HepG2 (cell line): ENCODE measurements at regions not wholly inside any gene's neighbourhood (a gene's known extent, or its start where the extent isn't known, plus 50 kb on each side); places are given as distances from the start of the nearest gene placed in this dataset.

ENCODE experiments used
- ATRX ChIP-seq: sonication (generic); formaldehyde crosslinking; IDR thresholded peaks from 2 replicates; pipeline ENCODE4 v1.4.0; 2020; ENCODE audit warnings: missing genetic modification reagents, borderline replicate concordance
- BHLHE40 ChIP-seq: IDR thresholded peaks from 2 replicates; pipeline ENCODE4 v1.6.1; 2011; ENCODE audit warnings: low read length, improper control_type of control experiment
- DPF2 ChIP-seq: sonication (generic); formaldehyde crosslinking; IDR thresholded peaks from 2 replicates; pipeline ENCODE4 v1.4.0; 2020; ENCODE audit warnings: mild to moderate bottlenecking, low read depth, missing genetic modification reagents, borderline replicate concordance
- GABPB1 ChIP-seq: IDR thresholded peaks from 2 replicates; pipeline ENCODE4 v1.6.1; 2016; ENCODE audit warnings: mild to moderate bottlenecking, missing genetic modification reagents, moderate library complexity, missing compliant biosample characterization
- GTF2F1 ChIP-seq: fragments of 150-350 bp; IDR thresholded peaks from 2 replicates; pipeline ENCODE4 v1.6.1; 2014; ENCODE audit warnings: low read length
- HOMEZ ChIP-seq: IDR thresholded peaks from 2 replicates; pipeline ENCODE4 v1.6.1; 2016; ENCODE audit warnings: low read depth
- IKZF1 ChIP-seq: fragments of 450-650 bp; IDR thresholded peaks from 2 replicates; pipeline ENCODE4 v1.7.1; 2016
- LCORL ChIP-seq, 2 experiments: fragments of 450-650 bp in 1 of 2; sonication (generic) in 1 of 2; formaldehyde crosslinking in 1 of 2; IDR thresholded peaks; 2 replicates each; pipeline versions ENCODE4 v1.5.0 to v1.6.1; 2017 to 2020; ENCODE audit warnings: antibody characterized with exemption in 1 of 2, missing genetic modification reagents in 1 of 2
- SMYD3 ChIP-seq: sonication (generic); formaldehyde crosslinking; IDR thresholded peaks from 2 replicates; pipeline ENCODE4 v1.8.1; 2023; ENCODE audit warnings: mild to moderate bottlenecking, missing genetic modification reagents
- ZBTB43 ChIP-seq: sonication (generic); formaldehyde crosslinking; conservative IDR thresholded peaks from 2 replicates; pipeline ENCODE4 v1.4.0; 2020; ENCODE audit warnings: missing genetic modification reagents
- ZFX ChIP-seq: sonication (generic); formaldehyde crosslinking; IDR thresholded peaks from 2 replicates; pipeline ENCODE4 v1.4.0; 2020; ENCODE audit warnings: mild to moderate bottlenecking, low read depth, missing genetic modification reagents, moderate library complexity
- ZNF232 ChIP-seq: sonication (generic); formaldehyde crosslinking; IDR thresholded peaks from 2 replicates; pipeline ENCODE4 v1.4.0; 2020; ENCODE audit warnings: missing genetic modification reagents, borderline replicate concordance
- ZNF326 ChIP-seq: sonication (generic); formaldehyde crosslinking; IDR thresholded peaks from 2 replicates; pipeline ENCODE4 v1.4.0; 2020; ENCODE audit warnings: missing genetic modification reagents, borderline replicate concordance
- ZNF362 ChIP-seq: sonication (generic); formaldehyde crosslinking; IDR thresholded peaks from 2 replicates; pipeline ENCODE4 v1.4.0; 2020; ENCODE audit warnings: missing genetic modification reagents, mild to moderate bottlenecking, borderline replicate concordance
- ZNF605 ChIP-seq: sonication (generic); formaldehyde crosslinking; IDR thresholded peaks from 2 replicates; pipeline ENCODE4 v1.8.0; 2022; ENCODE audit warnings: mild to moderate bottlenecking, missing genetic modification reagents
- ZNF614 ChIP-seq: IDR thresholded peaks from 2 replicates; pipeline ENCODE4 v1.6.1; 2018; ENCODE audit warnings: missing biosample characterization, missing genetic modification reagents, inconsistent platforms, borderline replicate concordance
- ZNF652 ChIP-seq: IDR thresholded peaks from 2 replicates; pipeline ENCODE4 v1.6.1; 2016; ENCODE audit warnings: low read depth, borderline replicate concordance
- ZSCAN25 ChIP-seq: sonication (generic); formaldehyde crosslinking; IDR thresholded peaks from 2 replicates; pipeline ENCODE4 v1.8.0; 2022; ENCODE audit warnings: mild to moderate bottlenecking, missing genetic modification reagents
- TF ChIP-seq, protein P1 (sequence below): sonication (generic); formaldehyde crosslinking; IDR thresholded peaks from 2 replicates; pipeline ENCODE4 v1.4.0; 2020; ENCODE audit warnings: missing genetic modification reagents

DNA sequence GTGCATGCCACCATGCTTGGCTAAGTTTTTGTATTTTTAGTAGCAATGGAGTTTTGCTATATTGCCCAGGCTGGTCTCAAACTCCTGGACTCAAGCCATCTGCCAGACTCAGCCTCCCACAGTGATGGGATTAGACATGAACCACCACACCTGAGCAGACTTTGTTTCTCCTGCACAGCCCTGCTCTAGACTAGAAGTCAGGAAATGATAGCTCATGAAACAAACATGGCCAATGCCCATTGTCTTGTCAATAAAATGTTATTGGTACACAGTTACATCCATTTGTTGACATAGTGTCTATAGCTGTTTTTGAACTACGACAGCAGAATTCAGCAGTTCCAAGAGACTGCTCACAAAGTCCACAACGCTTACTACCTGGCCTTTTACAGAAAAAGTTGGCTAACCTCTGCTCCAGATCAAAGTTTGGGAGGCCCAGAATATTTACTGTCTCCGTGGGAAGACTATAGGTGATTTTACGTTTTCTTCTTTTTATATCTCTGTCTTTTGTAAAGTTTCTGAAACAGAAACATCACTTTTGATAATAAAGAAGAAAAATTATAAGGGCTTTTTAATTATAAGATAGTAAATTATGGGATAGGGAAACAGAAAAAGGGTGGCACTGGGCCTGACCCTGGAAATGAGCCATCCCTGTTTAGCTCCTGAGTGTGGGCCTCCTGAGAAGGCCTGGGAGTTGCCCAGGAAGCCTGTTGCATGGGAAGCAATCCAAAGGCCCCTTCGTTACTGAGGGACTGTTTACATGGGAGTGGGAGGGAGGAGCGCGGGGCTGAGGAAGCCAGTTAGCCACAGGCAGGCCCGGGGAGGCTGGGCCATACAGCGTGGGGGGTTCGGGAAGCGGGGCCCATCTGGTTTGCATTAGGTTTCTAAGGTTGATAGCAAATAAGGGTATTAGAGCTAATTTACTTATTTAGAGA, 201.5 kb downstream of the IRF8 start (continued):
- TF ChIP-seq ZNF614 (CRISPR knock-in tag) (no peak), IKZF1 (no peak), ZNF362 (CRISPR knock-in tag) (no peak; the same call in 1 of the 2 replicates), ZBTB43 (CRISPR knock-in tag) (0 out of 2 replicates have a peak, but pooled peaks have one; percentile 49), HOMEZ (CRISPR knock-in tag) (no peak), ZNF326 (CRISPR knock-in tag) (no peak), DPF2 (CRISPR knock-in tag) (peak; percentile 67), LCORL (IDR thresholded peaks at IDR 0.05) (no peak), LCORL (CRISPR knock-in tag; IDR thresholded peaks at IDR 0.05) (peak; percentile 67; the same call in 1 of the 2 replicates), ZFX (peak; percentile 88), ZSCAN25 (CRISPR knock-in tag) (peak; percentile 56; the same call in 1 of the 2 replicates), GABPB1 (0 out of 2 replicates have a peak, but pooled peaks have one; percentile 26), GTF2F1 (no peak), ZNF232 (CRISPR knock-in tag) (0 out of 2 replicates have a peak, but pooled peaks have one; percentile 27), ATRX (CRISPR knock-in tag) (no peak), SMYD3 (CRISPR knock-in tag) (no peak), ZNF652 (peak; percentile 34; the same call in 1 of the 2 replicates), ZNF605 (peak; percentile 75; the same call in 1 of the 2 replicates), BHLHE40 (no peak)
- TF ChIP-seq, protein P1, sequence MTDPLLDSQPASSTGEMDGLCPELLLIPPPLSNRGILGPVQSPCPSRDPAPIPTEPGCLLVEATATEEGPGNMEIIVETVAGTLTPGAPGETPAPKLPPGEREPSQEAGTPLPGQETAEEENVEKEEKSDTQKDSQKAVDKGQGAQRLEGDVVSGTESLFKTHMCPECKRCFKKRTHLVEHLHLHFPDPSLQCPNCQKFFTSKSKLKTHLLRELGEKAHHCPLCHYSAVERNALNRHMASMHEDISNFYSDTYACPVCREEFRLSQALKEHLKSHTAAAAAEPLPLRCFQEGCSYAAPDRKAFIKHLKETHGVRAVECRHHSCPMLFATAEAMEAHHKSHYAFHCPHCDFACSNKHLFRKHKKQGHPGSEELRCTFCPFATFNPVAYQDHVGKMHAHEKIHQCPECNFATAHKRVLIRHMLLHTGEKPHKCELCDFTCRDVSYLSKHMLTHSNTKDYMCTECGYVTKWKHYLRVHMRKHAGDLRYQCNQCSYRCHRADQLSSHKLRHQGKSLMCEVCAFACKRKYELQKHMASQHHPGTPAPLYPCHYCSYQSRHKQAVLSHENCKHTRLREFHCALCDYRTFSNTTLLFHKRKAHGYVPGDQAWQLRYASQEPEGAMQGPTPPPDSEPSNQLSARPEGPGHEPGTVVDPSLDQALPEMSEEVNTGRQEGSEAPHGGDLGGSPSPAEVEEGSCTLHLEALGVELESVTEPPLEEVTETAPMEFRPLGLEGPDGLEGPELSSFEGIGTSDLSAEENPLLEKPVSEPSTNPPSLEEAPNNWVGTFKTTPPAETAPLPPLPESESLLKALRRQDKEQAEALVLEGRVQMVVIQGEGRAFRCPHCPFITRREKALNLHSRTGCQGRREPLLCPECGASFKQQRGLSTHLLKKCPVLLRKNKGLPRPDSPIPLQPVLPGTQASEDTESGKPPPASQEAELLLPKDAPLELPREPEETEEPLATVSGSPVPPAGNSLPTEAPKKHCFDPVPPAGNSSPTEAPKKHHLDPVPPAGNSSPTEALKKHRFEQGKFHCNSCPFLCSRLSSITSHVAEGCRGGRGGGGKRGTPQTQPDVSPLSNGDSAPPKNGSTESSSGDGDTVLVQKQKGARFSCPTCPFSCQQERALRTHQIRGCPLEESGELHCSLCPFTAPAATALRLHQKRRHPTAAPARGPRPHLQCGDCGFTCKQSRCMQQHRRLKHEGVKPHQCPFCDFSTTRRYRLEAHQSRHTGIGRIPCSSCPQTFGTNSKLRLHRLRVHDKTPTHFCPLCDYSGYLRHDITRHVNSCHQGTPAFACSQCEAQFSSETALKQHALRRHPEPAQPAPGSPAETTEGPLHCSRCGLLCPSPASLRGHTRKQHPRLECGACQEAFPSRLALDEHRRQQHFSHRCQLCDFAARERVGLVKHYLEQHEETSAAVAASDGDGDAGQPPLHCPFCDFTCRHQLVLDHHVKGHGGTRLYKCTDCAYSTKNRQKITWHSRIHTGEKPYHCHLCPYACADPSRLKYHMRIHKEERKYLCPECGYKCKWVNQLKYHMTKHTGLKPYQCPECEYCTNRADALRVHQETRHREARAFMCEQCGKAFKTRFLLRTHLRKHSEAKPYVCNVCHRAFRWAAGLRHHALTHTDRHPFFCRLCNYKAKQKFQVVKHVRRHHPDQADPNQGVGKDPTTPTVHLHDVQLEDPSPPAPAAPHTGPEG (CRISPR knock-in tag): no peak
